CD4-positive, alpha-beta T cell treated with Interleukin-6 for 4 hours (primary cell): ENCODE measurements at regions not wholly inside any gene's neighbourhood (a gene's known extent, or its start where the extent isn't known, plus 50 kb on each side); places are given as distances from the start of the nearest gene placed in this dataset.

Experiments
- DNase-seq: peaks from one replicate; pipeline ENCODE4 v3.0.0-alpha.2; 2020; ENCODE audit warnings: mixed read lengths

- DNase-seq = no peak
Observed at GRCh38 chr7:45987521-45988290, 66.6 kb upstream of the IGFBP3 start.

GRCh38 chr7:45986355-45987298, 65.6 kb upstream of the IGFBP3 start:
- DNase-seq = no peak

- DNase-seq = no peak
Observed at GRCh38 chr7:45985902-45986301, 64.8 kb upstream of the IGFBP3 start.

- DNase-seq = no peak
Observed at GRCh38 chr7:45984386-45985295, 63.6 kb upstream of the IGFBP3 start.

- DNase-seq = no peak
Observed at GRCh38 chr7:45983720-45984255, 62.7 kb upstream of the IGFBP3 start.

GRCh38 chr7:45982907-45983719, 62.0 kb upstream of the IGFBP3 start:
- no peak for DNase-seq

- no peak for DNase-seq
Observed at GRCh38 chr7:45982132-45982531, 61.1 kb upstream of the IGFBP3 start.

- no peak for DNase-seq
Observed at GRCh38 chr7:45980973-45981372, 59.9 kb upstream of the IGFBP3 start.

- no peak for DNase-seq
Observed at GRCh38 chr7:45980181-45980905, 59.3 kb upstream of the IGFBP3 start.

- no peak for DNase-seq
Observed at GRCh38 chr7:45979275-45980180, 58.5 kb upstream of the IGFBP3 start.

GRCh38 chr7:45978731-45979211, 57.7 kb upstream of the IGFBP3 start:
- no peak for DNase-seq

- DNase-seq = no peak
Observed at GRCh38 chr7:45978010-45978681, 57.1 kb upstream of the IGFBP3 start.

- no peak for DNase-seq
Observed at GRCh38 chr7:45977256-45977780, 56.2 kb upstream of the IGFBP3 start.

- no peak for DNase-seq
Observed at GRCh38 chr7:45976485-45976856, 55.4 kb upstream of the IGFBP3 start.

- no peak for DNase-seq
Observed at GRCh38 chr7:45975847-45976484, 54.9 kb upstream of the IGFBP3 start.

GRCh38 chr7:45975367-45975766, 54.3 kb upstream of the IGFBP3 start:
- DNase-seq = no peak

- DNase-seq = no peak
Observed at GRCh38 chr7:45974540-45975360, 53.7 kb upstream of the IGFBP3 start.
